Glutamatergic neuron (in vitro differentiated cells): ENCODE measurements at regions not wholly inside any gene's neighbourhood (a gene's known extent, or its start where the extent isn't known, plus 50 kb on each side); places are given as distances from the start of the nearest gene placed in this dataset.
A peak's percentile ranks its signal among the peaks of the same experiment; 100 is the strongest.

ENCODE experiments used
- DNase-seq: peaks from one replicate; pipeline ENCODE4 v3.0.0; 2022
- H3K27ac Mint-ChIP-seq: one replicate; pipeline ENCODE4 v1.8.0; 2020; ENCODE audit warnings: mild to moderate bottlenecking, mixed read lengths, inconsistent platforms; ENCODE audit not compliant: unreplicated experiment
- H3K27me3 Mint-ChIP-seq: one replicate; pipeline ENCODE4 v1.8.0; 2020; ENCODE audit warnings: mild to moderate bottlenecking, moderate library complexity, mixed read lengths, inconsistent platforms; ENCODE audit not compliant: unreplicated experiment
- H3K36me3 Mint-ChIP-seq: one replicate; pipeline ENCODE4 v1.8.0; 2020; ENCODE audit warnings: mild to moderate bottlenecking, mixed read lengths, inconsistent platforms; ENCODE audit not compliant: unreplicated experiment
- H3K4me1 Mint-ChIP-seq: one replicate; pipeline ENCODE4 v1.8.0; 2020; ENCODE audit warnings: mild to moderate bottlenecking, low read depth, mixed read lengths, inconsistent platforms; ENCODE audit not compliant: unreplicated experiment
- H3K4me3 Mint-ChIP-seq: one replicate; pipeline ENCODE4 v1.8.0; 2020; ENCODE audit warnings: mild to moderate bottlenecking, mixed read lengths, inconsistent platforms; ENCODE audit not compliant: unreplicated experiment
- H3K9me3 Mint-ChIP-seq: one replicate; pipeline ENCODE4 v1.8.0; 2020; ENCODE audit warnings: mild to moderate bottlenecking, moderate library complexity, mixed read lengths, inconsistent platforms; ENCODE audit not compliant: unreplicated experiment
- TF ChIP-seq, protein P1 (sequence below): fragments of 200-600 bp; sonication (generic); IDR thresholded peaks from one replicate; pipeline ENCODE4 v1.5.0; 2021; ENCODE audit not compliant: partially characterized antibody, unreplicated experiment

DNA sequence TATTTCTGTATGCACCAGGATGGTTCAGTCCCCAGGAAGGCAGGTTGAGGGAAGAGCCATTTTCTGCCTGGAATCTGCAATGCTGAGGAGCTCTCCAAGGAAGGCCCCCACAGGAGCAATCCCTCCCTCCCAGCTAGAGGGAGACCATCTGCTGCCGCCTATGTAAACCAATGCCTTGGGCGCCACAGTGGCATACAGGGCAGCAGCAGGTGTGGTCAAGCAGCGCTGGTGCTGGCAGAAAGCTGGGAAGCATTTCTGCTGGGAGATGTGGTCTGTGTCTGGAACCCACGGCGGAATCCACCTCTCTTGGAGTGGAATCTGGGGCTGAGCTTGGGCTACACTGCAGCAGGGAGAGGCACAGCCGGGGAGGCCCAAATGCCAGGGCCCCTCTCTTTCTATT lies 283.3 kb downstream of the RRAGC start:
- Mint-ChIP-seq H3K4me1 (peaks cover 4% of the 10 kb centered on the region), H3K9me3 (peaks cover 2% of the 10 kb centered on the region), H3K27ac (no peak overlapping the region), H3K4me3 (no peak overlapping the region), H3K27me3 (peaks cover 17% of the 10 kb centered on the region), H3K36me3 (peaks cover 13% of the 10 kb centered on the region)
- TF ChIP-seq, protein P1, sequence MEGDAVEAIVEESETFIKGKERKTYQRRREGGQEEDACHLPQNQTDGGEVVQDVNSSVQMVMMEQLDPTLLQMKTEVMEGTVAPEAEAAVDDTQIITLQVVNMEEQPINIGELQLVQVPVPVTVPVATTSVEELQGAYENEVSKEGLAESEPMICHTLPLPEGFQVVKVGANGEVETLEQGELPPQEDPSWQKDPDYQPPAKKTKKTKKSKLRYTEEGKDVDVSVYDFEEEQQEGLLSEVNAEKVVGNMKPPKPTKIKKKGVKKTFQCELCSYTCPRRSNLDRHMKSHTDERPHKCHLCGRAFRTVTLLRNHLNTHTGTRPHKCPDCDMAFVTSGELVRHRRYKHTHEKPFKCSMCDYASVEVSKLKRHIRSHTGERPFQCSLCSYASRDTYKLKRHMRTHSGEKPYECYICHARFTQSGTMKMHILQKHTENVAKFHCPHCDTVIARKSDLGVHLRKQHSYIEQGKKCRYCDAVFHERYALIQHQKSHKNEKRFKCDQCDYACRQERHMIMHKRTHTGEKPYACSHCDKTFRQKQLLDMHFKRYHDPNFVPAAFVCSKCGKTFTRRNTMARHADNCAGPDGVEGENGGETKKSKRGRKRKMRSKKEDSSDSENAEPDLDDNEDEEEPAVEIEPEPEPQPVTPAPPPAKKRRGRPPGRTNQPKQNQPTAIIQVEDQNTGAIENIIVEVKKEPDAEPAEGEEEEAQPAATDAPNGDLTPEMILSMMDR = no peak
- DNase-seq = no peak

DNA sequence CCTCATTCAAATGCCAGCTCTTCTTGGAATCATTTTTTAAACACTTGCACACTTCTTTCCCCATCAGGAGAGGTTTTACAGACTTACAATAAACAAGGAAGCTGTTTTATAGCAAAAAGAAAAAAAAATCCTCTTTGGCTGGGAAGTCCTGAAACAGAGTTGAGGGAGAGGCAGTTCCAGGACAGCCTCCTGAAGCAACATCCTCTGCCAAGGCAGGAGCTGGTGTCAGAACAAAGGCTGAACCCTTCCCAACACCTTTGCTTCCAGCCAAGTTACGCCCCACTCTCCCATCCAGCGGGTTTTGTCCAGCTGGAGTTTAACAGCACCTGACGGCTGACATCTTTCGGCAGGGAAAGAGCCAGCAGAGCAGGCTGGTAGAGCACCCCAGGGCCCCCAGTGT lies 287.8 kb downstream of the RRAGC start:
- Mint-ChIP-seq H3K4me3 (no peak overlapping the region), H3K27me3 (peaks cover 8% of the 10 kb centered on the region), H3K4me1 (peaks cover 4% of the 10 kb centered on the region), H3K27ac (no peak overlapping the region), H3K9me3 (peaks cover 2% of the 10 kb centered on the region), H3K36me3 (no peaks in the 10 kb centered on the region)
- TF ChIP-seq, protein P1 = no peak
- no peak for DNase-seq

DNA sequence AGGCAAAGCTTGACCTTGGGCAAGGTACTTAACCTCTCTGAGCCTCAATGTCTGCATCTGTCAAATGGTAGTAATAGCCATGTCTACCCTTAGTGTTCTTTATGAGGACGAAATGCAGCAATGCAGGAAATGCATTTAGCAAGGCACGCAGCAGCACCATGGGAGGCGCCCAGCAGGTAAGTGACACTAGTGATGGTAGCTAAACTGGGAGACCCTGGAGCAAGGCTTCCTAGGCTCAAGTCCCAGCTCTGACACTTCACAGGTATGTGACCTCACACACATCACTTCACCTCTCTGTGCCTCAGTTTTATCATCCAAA lies 289.0 kb downstream of the RRAGC start:
- Mint-ChIP-seq H3K4me1 (peaks cover 4% of the 10 kb centered on the region), H3K4me3 (no peak overlapping the region), H3K36me3 (no peaks in the 10 kb centered on the region), H3K9me3 (peaks cover 2% of the 10 kb centered on the region), H3K27me3 (peaks cover 12% of the 10 kb centered on the region), H3K27ac (no peak overlapping the region)
- TF ChIP-seq, protein P1 = no peak
- DNase-seq = no peak

DNA sequence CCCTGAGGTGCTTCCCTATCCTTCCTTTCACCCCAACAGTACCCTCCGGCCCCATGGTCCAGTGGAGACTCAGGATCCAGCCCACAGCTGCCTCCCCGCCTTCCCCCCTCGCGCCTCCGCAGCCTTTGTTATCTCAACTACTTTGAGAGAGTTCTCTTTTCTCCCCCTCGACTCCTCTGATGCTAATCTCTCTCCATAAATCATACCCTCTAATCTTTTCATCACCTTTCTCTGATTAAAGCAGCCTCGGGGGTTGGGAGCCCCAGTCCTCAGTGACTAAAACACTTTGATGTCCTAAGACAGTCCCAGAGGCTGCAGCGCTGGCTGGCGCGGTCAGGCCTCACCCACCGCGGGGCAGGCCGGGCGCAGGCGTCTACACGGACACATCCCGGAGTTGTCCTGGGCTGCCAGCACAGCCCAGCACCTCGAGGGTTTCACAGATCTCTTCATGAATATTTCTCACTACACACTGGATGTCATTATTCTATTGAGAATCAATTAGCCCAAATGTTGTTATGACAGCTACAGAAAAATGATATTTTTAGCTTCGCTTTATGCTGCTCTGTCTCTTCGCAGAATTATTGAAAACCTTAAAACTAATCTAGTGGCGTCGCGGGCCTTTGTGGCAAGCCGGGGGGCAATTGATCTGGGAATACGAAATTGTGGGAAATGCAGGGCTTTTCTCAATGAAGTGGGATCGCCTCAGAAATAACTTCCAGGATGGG lies 289.5 kb downstream of the RRAGC start:
- H3K27me3 Mint-ChIP-seq = peaks cover 12% of the 10 kb centered on the region
- peak overlapping the region; percentile 18 for H3K4me3 Mint-ChIP-seq
- H3K36me3 Mint-ChIP-seq = no peaks in the 10 kb centered on the region
- no peak for DNase-seq
- TF ChIP-seq, protein P1 = no peak
- H3K27ac Mint-ChIP-seq = no peak overlapping the region
- H3K4me1 Mint-ChIP-seq = peaks cover 4% of the 10 kb centered on the region
- H3K9me3 Mint-ChIP-seq = peaks cover 2% of the 10 kb centered on the region

DNA sequence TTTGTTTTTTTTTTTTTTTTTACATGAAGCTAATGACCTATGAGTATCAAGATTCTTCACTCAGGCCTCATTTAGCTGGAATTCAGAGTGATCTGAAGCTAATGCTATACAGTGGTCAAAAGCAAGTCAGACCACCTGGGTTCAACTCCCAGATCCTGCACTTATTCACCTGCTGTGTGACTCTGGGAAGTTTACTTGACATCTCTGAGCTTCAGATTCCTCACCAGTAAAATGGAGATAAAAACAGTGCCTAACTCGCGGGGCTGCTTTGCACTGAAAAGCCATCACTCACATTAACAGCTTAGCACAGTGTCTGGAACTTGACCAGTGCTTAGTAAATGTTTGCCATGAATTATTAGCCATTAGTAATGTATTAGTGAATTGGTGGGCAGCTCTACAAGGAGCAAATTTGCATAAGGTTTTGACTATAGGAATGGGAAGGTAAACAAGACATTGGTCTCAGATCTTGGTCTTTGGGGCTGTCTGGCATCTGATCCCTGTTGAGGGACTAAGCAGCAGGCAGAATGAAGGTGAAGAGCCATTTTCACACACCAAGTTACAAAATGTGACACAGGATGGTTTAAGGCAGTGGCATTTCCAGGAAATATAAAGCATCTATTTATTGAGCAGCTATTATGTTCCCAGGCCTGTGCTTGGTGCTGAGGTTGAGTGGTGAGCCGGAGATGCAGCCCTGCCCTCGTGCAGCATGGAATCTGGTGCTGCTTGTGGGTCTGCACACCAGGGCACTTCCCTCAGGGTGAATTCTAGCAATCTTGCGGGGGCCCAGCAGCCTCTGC lies 291.3 kb downstream of the RRAGC start:
- DNase-seq = no peak
- TF ChIP-seq, protein P1 = no peak
- Mint-ChIP-seq H3K36me3 (no peaks in the 10 kb centered on the region), H3K27ac (no peak overlapping the region), H3K9me3 (peaks cover 2% of the 10 kb centered on the region), H3K27me3 (peaks cover 12% of the 10 kb centered on the region), H3K4me3 (no peak overlapping the region), H3K4me1 (peaks cover 4% of the 10 kb centered on the region)
